ENCODE measurements at regions not wholly inside any gene's neighbourhood (a gene's known extent, or its start where the extent isn't known, plus 50 kb on each side); places are given as distances from the start of the nearest gene placed in this dataset.

DNA sequence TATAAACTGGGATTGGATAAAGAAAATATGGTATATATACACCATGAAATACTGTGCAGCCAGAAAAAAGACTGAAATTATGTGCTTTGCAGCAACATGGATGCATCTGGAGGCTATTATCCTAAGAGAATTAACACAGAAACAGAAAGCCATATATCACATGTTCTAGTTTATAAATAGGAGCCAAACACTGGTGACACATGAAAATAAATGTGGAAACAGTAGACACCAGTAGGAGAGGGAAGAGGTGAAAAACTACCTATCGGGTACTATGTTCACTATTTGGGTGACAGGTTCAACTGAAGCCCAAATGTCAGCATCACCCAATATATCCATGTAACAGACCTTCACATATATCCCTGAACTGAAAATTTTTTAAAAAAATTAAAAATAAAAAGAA lies 725.1 kb downstream of the C4orf33 start:
- no peaks in the 10 kb centered on the region for H3K79me2 ChIP-seq (replicated peaks; ENCODE audit: insufficient read depth, low read length)
- H3K9me2 ChIP-seq (ENCODE audit: insufficient read depth, low read length) = no peaks in the 10 kb centered on the region
- no peaks in the 10 kb centered on the region for H3K27me3 ChIP-seq (ENCODE audit: insufficient read depth, low read depth, low read length)
- H2AFZ ChIP-seq (ENCODE audit: low read depth, low read length) = no peak overlapping the region
- H3K4me3 ChIP-seq (ENCODE audit: low read length) = no peak overlapping the region
- H3K27ac ChIP-seq (ENCODE audit: low read length) = no peak overlapping the region
- no peaks in the 10 kb centered on the region for H4K20me1 ChIP-seq (ENCODE audit: insufficient read depth)
- no peaks in the 10 kb centered on the region for H3K36me3 ChIP-seq (ENCODE audit: insufficient read depth, low read length)
- H3K4me2 ChIP-seq (ENCODE audit: low read length) = no peak overlapping the region
- no peak overlapping the region for H3K9ac ChIP-seq (ENCODE audit: low read length)
- TF ChIP-seq POLR2AphosphoS5 (IDR thresholded peaks at IDR 0.05) (no peak), RAD21 (conservative IDR thresholded peaks at IDR 0.05) (no peak), TAF1 (IDR thresholded peaks at IDR 0.05; ENCODE audit: low read depth) (no peak), EZH2 (IDR thresholded peaks at IDR 0.05; ENCODE audit: borderline replicate concordance, insufficient read depth, low read length, poor library complexity, severe bottlenecking) (no peak), EP300 (conservative IDR thresholded peaks at IDR 0.05; ENCODE audit: poor library complexity, severe bottlenecking) (no peak), SMC3 (conservative IDR thresholded peaks at IDR 0.05; ENCODE audit: poor library complexity) (no peak), MXI1 (conservative IDR thresholded peaks at IDR 0.05; ENCODE audit: poor library complexity, severe bottlenecking) (no peak)
- TF ChIP-seq, protein P1, sequence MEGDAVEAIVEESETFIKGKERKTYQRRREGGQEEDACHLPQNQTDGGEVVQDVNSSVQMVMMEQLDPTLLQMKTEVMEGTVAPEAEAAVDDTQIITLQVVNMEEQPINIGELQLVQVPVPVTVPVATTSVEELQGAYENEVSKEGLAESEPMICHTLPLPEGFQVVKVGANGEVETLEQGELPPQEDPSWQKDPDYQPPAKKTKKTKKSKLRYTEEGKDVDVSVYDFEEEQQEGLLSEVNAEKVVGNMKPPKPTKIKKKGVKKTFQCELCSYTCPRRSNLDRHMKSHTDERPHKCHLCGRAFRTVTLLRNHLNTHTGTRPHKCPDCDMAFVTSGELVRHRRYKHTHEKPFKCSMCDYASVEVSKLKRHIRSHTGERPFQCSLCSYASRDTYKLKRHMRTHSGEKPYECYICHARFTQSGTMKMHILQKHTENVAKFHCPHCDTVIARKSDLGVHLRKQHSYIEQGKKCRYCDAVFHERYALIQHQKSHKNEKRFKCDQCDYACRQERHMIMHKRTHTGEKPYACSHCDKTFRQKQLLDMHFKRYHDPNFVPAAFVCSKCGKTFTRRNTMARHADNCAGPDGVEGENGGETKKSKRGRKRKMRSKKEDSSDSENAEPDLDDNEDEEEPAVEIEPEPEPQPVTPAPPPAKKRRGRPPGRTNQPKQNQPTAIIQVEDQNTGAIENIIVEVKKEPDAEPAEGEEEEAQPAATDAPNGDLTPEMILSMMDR (IDR thresholded peaks at IDR 0.05; ENCODE audit: poor library complexity, severe bottlenecking) = no peak
- TF ChIP-seq, protein P2, sequence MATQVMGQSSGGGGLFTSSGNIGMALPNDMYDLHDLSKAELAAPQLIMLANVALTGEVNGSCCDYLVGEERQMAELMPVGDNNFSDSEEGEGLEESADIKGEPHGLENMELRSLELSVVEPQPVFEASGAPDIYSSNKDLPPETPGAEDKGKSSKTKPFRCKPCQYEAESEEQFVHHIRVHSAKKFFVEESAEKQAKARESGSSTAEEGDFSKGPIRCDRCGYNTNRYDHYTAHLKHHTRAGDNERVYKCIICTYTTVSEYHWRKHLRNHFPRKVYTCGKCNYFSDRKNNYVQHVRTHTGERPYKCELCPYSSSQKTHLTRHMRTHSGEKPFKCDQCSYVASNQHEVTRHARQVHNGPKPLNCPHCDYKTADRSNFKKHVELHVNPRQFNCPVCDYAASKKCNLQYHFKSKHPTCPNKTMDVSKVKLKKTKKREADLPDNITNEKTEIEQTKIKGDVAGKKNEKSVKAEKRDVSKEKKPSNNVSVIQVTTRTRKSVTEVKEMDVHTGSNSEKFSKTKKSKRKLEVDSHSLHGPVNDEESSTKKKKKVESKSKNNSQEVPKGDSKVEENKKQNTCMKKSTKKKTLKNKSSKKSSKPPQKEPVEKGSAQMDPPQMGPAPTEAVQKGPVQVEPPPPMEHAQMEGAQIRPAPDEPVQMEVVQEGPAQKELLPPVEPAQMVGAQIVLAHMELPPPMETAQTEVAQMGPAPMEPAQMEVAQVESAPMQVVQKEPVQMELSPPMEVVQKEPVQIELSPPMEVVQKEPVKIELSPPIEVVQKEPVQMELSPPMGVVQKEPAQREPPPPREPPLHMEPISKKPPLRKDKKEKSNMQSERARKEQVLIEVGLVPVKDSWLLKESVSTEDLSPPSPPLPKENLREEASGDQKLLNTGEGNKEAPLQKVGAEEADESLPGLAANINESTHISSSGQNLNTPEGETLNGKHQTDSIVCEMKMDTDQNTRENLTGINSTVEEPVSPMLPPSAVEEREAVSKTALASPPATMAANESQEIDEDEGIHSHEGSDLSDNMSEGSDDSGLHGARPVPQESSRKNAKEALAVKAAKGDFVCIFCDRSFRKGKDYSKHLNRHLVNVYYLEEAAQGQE (IDR thresholded peaks at IDR 0.05; ENCODE audit: borderline replicate concordance) = no peak
- H3F3A ChIP-seq (ENCODE audit: insufficient read depth, low read length, poor library complexity, severe bottlenecking) = no peaks in the 10 kb centered on the region
- no peaks in the 10 kb centered on the region for H3K9me3 ChIP-seq (ENCODE audit: low read length)

DNA sequence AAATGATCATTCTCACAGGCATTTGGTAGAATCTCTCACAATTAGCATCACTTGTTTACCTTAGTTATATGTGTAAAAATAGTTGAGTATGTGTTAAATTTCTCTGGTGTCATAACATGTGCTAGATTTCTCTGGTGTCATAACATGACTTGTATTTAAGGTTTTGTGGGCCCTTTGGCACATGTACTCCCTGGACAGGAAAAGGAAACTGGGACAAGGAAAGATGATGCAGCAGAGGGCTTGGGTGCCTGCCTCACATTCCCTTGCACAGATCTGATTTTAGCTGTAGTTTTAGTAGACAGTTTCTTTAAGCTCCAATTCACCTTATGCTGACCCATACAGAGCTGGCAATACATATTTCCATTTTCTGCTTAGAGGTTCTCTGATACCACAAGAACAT lies 726.0 kb downstream of the C4orf33 start:
- no peaks in the 10 kb centered on the region for H3K27me3 ChIP-seq (ENCODE audit: insufficient read depth, low read depth, low read length)
- H3K9me2 ChIP-seq (ENCODE audit: insufficient read depth, low read length) = no peaks in the 10 kb centered on the region
- no peak overlapping the region for H3K9ac ChIP-seq (ENCODE audit: low read length)
- no peak overlapping the region for H3K4me2 ChIP-seq (ENCODE audit: low read length)
- no peak overlapping the region for H3K4me3 ChIP-seq (ENCODE audit: low read length)
- H3K27ac ChIP-seq (ENCODE audit: low read length) = no peak overlapping the region
- no peaks in the 10 kb centered on the region for H4K20me1 ChIP-seq (ENCODE audit: insufficient read depth)
- H3K79me2 ChIP-seq (replicated peaks; ENCODE audit: insufficient read depth, low read length) = no peaks in the 10 kb centered on the region
- H3K9me3 ChIP-seq (ENCODE audit: low read length) = no peaks in the 10 kb centered on the region
- no peaks in the 10 kb centered on the region for H3F3A ChIP-seq (ENCODE audit: insufficient read depth, low read length, poor library complexity, severe bottlenecking)
- no peak for TF ChIP-seq TAF1 (IDR thresholded peaks at IDR 0.05; ENCODE audit: low read depth)
- TF ChIP-seq, protein P2 (IDR thresholded peaks at IDR 0.05; ENCODE audit: borderline replicate concordance) = no peak
- no peak for TF ChIP-seq EP300 (conservative IDR thresholded peaks at IDR 0.05; ENCODE audit: poor library complexity, severe bottlenecking)
- no peak for TF ChIP-seq MXI1 (conservative IDR thresholded peaks at IDR 0.05; ENCODE audit: poor library complexity, severe bottlenecking)
- no peak for TF ChIP-seq SMC3 (conservative IDR thresholded peaks at IDR 0.05; ENCODE audit: poor library complexity)
- TF ChIP-seq RAD21 (conservative IDR thresholded peaks at IDR 0.05) = no peak
- TF ChIP-seq, protein P1 (IDR thresholded peaks at IDR 0.05; ENCODE audit: poor library complexity, severe bottlenecking) = no peak
- no peak for TF ChIP-seq EZH2 (IDR thresholded peaks at IDR 0.05; ENCODE audit: borderline replicate concordance, insufficient read depth, low read length, poor library complexity, severe bottlenecking)
- TF ChIP-seq POLR2AphosphoS5 (IDR thresholded peaks at IDR 0.05) = no peak
- H3K36me3 ChIP-seq (ENCODE audit: insufficient read depth, low read length) = no peaks in the 10 kb centered on the region
- H2AFZ ChIP-seq (ENCODE audit: low read depth, low read length) = no peak overlapping the region

Data from neural cell (in vitro differentiated cells).